DND-41 (cell line): ENCODE measurements at regions not wholly inside any gene's neighbourhood (a gene's known extent, or its start where the extent isn't known, plus 50 kb on each side); places are given as distances from the start of the nearest gene placed in this dataset.

Experiments
- ATAC-seq: fragments of 200-7000 bp; cut with Tn5 transposase; 3 replicates; pipeline ENCODE4 v1.9.1; 2021; ENCODE audit warnings: low read depth; ENCODE audit not compliant: insufficient read depth
- DNase-seq: peaks from one replicate; pipeline ENCODE4 v3.0.0-alpha.2; 2020
- H2AFZ ChIP-seq: 2 replicates; pipeline ENCODE4 v1.6.0; 2012; ENCODE audit warnings: low read depth, low read length
- H3K27ac ChIP-seq: 2 replicates; pipeline ENCODE4 v1.5.1; 2012; ENCODE audit warnings: low read length, inconsistent platforms
- H3K27me3 ChIP-seq: fragments of 200-600 bp; sonication (generic); 2 replicates; pipeline ENCODE4 v1.6.0; 2012; ENCODE audit warnings: low read length, mild to moderate bottlenecking, inconsistent platforms; ENCODE audit not compliant: insufficient read depth, poor library complexity
- H3K36me3 ChIP-seq: 2 replicates; pipeline ENCODE4 v1.5.1; 2012; ENCODE audit warnings: low read length, inconsistent platforms; ENCODE audit not compliant: insufficient read depth
- H3K4me1 ChIP-seq: 2 replicates; pipeline ENCODE4 v1.5.1; 2012; ENCODE audit warnings: mild to moderate bottlenecking, low read length; ENCODE audit not compliant: insufficient read depth
- H3K4me2 ChIP-seq: 2 replicates; pipeline ENCODE4 v1.6.0; 2012; ENCODE audit warnings: mild to moderate bottlenecking, moderate library complexity, low read length, inconsistent platforms; ENCODE audit not compliant: insufficient read depth
- H3K4me3 ChIP-seq, 2 experiments: fragments of 200-600 bp in 1 of 2; shearing (Covaris generic) in 1 of 2; 2 replicates each; pipeline ENCODE4 v1.5.1; 2012 to 2016; ENCODE audit warnings: inconsistent platforms in 2 of 2, low read length in 2 of 2, mild to moderate bottlenecking in 2 of 2, low read depth in 1 of 2, moderate library complexity in 1 of 2
- H3K79me2 ChIP-seq: 2 replicates; pipeline ENCODE4 v1.6.0; 2012; ENCODE audit warnings: low read length, inconsistent platforms; ENCODE audit not compliant: insufficient read depth
- H3K9ac ChIP-seq: 2 replicates; pipeline ENCODE4 v1.6.0; 2012; ENCODE audit warnings: low read depth, mild to moderate bottlenecking, inconsistent platforms, low read length, moderate library complexity
- H3K9me3 ChIP-seq: 2 replicates; pipeline ENCODE4 v1.5.1; 2012; ENCODE audit warnings: low read length, moderate library complexity, mild to moderate bottlenecking, inconsistent platforms; ENCODE audit not compliant: insufficient read depth, severe bottlenecking
- H4K20me1 ChIP-seq: 2 replicates; pipeline ENCODE4 v1.6.0; 2012; ENCODE audit warnings: low read length; ENCODE audit not compliant: insufficient read depth
- CTCF ChIP-seq: IDR thresholded peaks from 2 replicates; pipeline ENCODE4 v1.5.1; 2012; ENCODE audit warnings: borderline replicate concordance, low read length, moderate library complexity, mild to moderate bottlenecking; ENCODE audit not compliant: poor library complexity, severe bottlenecking; ENCODE audit errors: extremely low read depth
- EZH2 ChIP-seq: IDR thresholded peaks from 3 replicates; pipeline ENCODE4 v1.6.1; 2012; ENCODE audit warnings: borderline replicate concordance, low read depth, mild to moderate bottlenecking, moderate library complexity, low read length, inconsistent platforms; ENCODE audit not compliant: severe bottlenecking

DNA sequence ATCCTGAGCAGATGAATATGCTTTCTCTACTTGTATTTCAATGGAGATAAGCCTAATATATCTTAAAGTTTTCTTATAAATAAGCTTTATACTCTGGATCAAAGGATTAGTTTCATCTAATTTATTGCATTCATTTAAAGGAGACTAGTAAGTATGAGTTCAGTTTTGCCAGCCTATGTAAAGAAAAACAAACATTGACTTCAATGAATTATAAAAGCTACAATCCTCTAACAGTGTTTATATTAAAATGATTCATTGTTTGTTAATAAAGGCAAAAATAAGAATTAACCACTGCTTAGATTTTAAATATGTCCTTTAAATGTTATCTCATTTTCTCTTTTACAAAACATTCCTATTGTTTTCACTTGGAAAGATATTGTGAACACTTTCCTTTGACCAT is 566.0 kb downstream of the EPHA4 start:
- no peak overlapping the region for H2AFZ ChIP-seq
- no peaks in the 10 kb centered on the region for H3K27me3 ChIP-seq
- no peaks in the 10 kb centered on the region for H4K20me1 ChIP-seq
- no peaks in the 10 kb centered on the region for H3K4me1 ChIP-seq
- H3K4me3 ChIP-seq, result no peak overlapping the region
- no peak for TF ChIP-seq CTCF
- TF ChIP-seq EZH2, result no peak
- H3K9me3 ChIP-seq, result no peaks in the 10 kb centered on the region
- H3K79me2 ChIP-seq, result no peaks in the 10 kb centered on the region
- H3K9ac ChIP-seq, result no peak overlapping the region
- ATAC-seq (no peak), DNase-seq (no peak)
- no peak overlapping the region for H3K4me2 ChIP-seq
- no peaks in the 10 kb centered on the region for H3K36me3 ChIP-seq
- no peak overlapping the region for H3K27ac ChIP-seq

- ATAC-seq (no peak), DNase-seq (no peak)
- Histone ChIP-seq H3K9me3 (no peaks in the 10 kb centered on the region), H4K20me1 (no peaks in the 10 kb centered on the region), H3K27me3 (no peaks in the 10 kb centered on the region), H3K4me3 (no peak overlapping the region), H3K9ac (no peak overlapping the region), H3K4me1 (no peaks in the 10 kb centered on the region), H2AFZ (no peak overlapping the region), H3K27ac (no peak overlapping the region), H3K4me2 (no peak overlapping the region), H3K79me2 (no peaks in the 10 kb centered on the region), H3K36me3 (no peaks in the 10 kb centered on the region)
- TF ChIP-seq EZH2, result no peak
- TF ChIP-seq CTCF, result no peak
Measured at GRCh38 chr2:221016551-221016950, 555.6 kb downstream of the EPHA4 start.

DNA sequence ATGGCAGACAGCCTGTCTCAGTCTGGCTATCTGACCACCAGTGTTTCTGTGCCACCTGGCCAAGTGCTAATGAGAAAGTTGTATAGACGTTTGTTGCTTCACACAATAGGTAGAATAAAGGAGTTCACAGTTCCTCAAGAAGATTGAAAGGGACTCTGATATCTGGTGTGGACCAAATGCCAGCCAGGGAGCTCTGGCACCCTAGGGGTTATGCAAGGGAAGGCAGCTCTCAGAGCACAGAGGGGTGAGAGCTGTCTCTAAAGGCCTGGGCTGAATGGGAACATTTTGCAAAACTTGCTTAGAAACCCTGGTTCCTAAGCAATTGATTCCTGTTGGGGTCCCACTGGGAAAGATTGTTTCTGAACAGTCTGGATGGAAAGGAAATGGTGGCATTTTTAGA is 553.8 kb downstream of the EPHA4 start:
- no peaks in the 10 kb centered on the region for H4K20me1 ChIP-seq
- H3K9ac ChIP-seq, result no peak overlapping the region
- no peaks in the 10 kb centered on the region for H3K27me3 ChIP-seq
- no peak overlapping the region for H3K27ac ChIP-seq
- ATAC-seq, result no peak
- no peaks in the 10 kb centered on the region for H3K79me2 ChIP-seq
- no peaks in the 10 kb centered on the region for H3K4me1 ChIP-seq
- no peak for DNase-seq
- no peak overlapping the region for H3K4me2 ChIP-seq
- TF ChIP-seq EZH2, result no peak
- TF ChIP-seq CTCF, result no peak
- no peak overlapping the region for H2AFZ ChIP-seq
- no peaks in the 10 kb centered on the region for H3K36me3 ChIP-seq
- H3K9me3 ChIP-seq, result no peaks in the 10 kb centered on the region
- no peak overlapping the region for H3K4me3 ChIP-seq

- Histone ChIP-seq H3K9me3 (no peaks in the 10 kb centered on the region), H3K4me2 (no peak overlapping the region), H3K4me1 (no peaks in the 10 kb centered on the region), H3K27ac (no peak overlapping the region), H3K36me3 (no peaks in the 10 kb centered on the region), H4K20me1 (no peaks in the 10 kb centered on the region), H3K9ac (no peak overlapping the region), H3K4me3 (no peak overlapping the region), H2AFZ (no peak overlapping the region), H3K79me2 (no peaks in the 10 kb centered on the region), H3K27me3 (no peaks in the 10 kb centered on the region)
- TF ChIP-seq EZH2 (no peak), CTCF (no peak)
- DNase-seq, result no peak
- ATAC-seq, result no peak
Measured at GRCh38 chr2:221019668-221020067, 552.4 kb downstream of the EPHA4 start.
